GM10266 (cell line): ENCODE measurements at regions not wholly inside any gene's neighbourhood (a gene's known extent, or its start where the extent isn't known, plus 50 kb on each side); places are given as distances from the start of the nearest gene placed in this dataset.

Experiments
- DNase-seq: peaks from one replicate; pipeline ENCODE4 v3.0.0; 2012; ENCODE audit errors: extremely low spot score
- CTCF ChIP-seq: IDR thresholded peaks from 2 replicates; pipeline ENCODE4 v1.5.1; 2012; ENCODE audit warnings: mild to moderate bottlenecking, low read depth; ENCODE audit not compliant: control insufficient read depth, insufficient read depth; ENCODE audit errors: missing control alignments

DNA sequence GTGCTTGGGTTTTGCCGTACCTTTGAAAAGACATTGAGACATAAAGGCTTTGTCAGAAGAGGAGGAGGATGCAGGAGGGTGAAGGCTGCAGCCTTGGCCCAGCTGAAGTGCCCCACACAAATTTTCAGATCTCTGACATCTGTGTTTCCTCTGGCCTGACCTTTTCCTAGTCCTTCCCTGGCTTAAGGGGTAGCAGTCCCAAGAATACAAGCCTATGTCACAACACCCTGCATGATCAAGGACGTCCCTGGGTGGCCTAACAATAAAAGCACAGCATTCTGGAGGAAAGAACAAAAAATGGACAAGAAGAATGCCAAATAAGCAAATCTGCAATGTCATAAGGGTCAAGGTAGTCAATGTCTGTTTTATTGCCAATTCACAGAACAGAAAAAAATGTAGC is 80.8 kb upstream of the FAM9C start:
- DNase-seq: no peak
- no peak for TF ChIP-seq CTCF

GRCh38 chrX:13123857-13124345 is 79.5 kb upstream of the FAM9C start:
- TF ChIP-seq CTCF: no peak

GRCh38 chrX:13123247-13123856 is 78.9 kb upstream of the FAM9C start:
- no peak for TF ChIP-seq CTCF
- no peak for DNase-seq

More at GRCh38 chrX:13123857-13124345, 79.5 kb upstream of the FAM9C start:
- no peak for DNase-seq

DNA sequence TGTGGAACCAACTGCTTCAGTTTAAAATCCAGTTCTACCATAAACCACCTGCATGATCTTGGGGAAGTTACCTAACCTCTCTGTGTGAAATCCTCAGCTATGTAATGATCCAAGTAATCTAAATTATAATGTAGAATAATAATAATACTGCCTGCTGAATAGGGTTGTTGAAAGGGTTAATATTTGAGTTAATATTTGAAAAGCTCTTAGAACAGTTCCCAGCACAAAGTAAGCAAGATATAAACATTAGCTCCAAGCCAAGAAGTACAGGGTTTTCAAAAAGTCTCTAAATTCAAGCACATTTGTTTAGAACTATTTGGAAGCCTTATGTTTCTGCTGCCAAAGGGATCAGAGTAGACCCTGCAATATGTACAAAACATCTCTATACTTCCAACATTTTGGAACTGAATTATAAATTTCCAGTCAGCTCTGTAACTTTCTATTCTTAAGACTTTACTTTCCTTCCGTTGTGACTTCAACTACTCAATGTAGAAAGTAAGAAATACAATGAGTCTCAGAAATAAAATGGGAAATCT is 76.7 kb upstream of the FAM9C start:
- no peak for TF ChIP-seq CTCF
- DNase-seq: no peak

DNA sequence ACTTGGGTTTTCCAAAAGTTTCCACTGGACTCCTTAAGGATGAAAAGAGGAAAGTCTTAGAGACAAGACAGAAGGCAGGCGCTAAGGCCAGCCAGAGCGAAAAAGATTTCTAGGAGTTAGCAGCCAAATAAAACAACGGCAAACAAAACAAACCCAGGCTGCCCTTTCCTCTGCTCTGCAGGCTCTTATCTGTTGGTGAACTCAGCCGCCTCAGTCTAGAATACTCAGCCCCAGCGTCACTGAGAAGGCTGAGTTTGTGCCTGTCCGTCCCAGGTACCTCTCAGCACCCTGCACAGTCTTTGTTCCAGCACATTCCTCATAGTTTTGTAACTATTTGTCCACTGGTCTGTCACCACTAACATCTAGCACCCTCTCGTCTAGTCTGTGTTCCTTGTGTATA is 75.6 kb upstream of the FAM9C start:
- no peak for TF ChIP-seq CTCF
- no peak for DNase-seq

- TF ChIP-seq CTCF: no peak
- no peak for DNase-seq
Measured at GRCh38 chrX:13119386-13119785, 75.0 kb upstream of the FAM9C start.

DNA sequence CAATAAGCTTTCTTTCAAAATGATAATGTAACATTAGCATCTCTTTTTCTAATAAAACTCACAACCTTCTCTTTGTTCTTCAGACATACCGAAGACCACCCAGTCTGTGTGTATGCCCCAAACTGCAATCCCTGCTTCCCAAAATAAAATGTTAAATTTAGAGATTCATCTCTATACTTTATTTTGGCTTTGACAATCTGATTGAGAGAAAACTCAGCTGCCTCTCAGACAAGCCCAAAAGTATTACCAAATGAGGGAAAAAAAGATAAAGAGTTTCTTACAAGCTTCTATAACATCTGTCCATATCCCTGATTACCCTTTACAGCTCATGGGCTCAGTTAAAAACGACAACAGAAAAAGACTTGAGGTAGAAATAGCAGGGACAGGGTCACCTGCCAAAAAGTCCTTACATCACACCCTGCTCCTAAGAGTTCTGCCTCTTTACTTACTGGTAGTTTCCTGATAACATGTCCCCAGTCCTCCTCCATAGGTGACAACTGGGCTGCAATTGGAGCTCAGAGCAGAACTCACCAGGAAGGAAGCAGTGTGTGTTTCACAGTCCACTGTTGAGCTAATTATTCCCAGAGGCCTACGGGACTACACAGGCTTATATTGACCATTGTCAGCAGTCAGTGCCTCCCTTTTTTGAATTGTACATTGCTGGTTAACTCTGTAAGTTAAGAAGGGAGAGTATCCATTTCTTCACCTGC is 70.9 kb upstream of the FAM9C start:
- TF ChIP-seq CTCF: no peak
- no peak for DNase-seq
